Peyer's patch (tissue), 4 donors: ENCODE measurements at regions not wholly inside any gene's neighbourhood (a gene's known extent, or its start where the extent isn't known, plus 50 kb on each side); places are given as distances from the start of the nearest gene placed in this dataset.
A peak's percentile ranks its signal among the peaks of the same experiment; 100 is the strongest.

Source experiments
- POLR2A ChIP-seq, 2 donors: fragments of 450-650 bp; IDR thresholded peaks; one replicate each; pipeline ENCODE4 v1.5.1; 2017; ENCODE audit warnings: antibody characterized with exemption in 2 of 2, mild to moderate bottlenecking in 2 of 2, moderate library complexity in 2 of 2
- TF ChIP-seq, protein P1 (sequence below), 6 experiments: fragments of 450-650 bp in 4 of 6; fragments of 200-600 bp in 2 of 6; sonication (generic) in 1 of 6; IDR thresholded peaks; one replicate each; pipeline ENCODE4 v1.5.1; 2017 to 2019; ENCODE audit warnings: antibody characterized with exemption in 6 of 6, mild to moderate bottlenecking in 3 of 6, moderate library complexity in 1 of 6

DNA sequence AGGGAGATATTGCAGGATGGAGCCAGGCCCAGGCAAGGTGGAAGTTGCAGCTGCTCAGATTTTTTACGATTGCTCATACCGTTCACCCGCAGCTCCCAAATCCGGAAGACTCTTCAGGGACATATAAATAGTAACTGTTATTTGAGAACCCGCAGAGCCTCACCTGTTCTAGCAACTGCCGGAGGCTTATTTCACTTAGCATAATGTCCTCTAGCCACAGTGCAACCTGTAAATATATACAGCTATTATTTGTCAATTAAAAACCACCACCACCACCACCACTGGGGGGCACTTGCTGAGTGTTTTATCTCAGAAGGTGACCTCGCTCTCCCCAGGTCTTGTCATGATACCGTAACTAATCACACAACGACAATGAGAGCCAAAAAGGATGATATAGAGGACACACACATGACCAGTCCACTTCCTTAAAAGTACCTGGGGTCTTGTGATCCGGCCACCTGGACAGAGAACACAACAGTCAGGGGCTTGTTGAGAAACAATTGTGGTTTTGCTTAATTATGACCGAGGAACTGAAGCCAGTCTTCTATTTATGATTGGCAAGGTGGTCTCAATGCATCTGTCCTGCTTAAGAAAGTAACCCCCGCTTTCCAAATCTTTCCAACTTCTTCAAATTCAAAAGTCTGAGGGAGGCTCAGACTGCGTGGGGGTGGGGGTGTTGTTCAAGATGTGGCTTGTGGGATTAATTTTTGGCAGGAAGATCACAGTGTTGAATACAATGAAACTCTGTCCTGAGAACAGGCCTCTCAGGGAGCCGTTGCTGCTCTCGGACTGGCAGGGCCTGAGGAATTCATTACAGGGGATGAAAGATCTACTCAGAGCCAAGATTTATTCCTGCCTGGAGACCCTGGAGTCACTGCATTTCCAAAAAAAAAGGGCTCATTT is 72.3 kb upstream of the PRNP start:
- TF ChIP-seq, protein P1, sequence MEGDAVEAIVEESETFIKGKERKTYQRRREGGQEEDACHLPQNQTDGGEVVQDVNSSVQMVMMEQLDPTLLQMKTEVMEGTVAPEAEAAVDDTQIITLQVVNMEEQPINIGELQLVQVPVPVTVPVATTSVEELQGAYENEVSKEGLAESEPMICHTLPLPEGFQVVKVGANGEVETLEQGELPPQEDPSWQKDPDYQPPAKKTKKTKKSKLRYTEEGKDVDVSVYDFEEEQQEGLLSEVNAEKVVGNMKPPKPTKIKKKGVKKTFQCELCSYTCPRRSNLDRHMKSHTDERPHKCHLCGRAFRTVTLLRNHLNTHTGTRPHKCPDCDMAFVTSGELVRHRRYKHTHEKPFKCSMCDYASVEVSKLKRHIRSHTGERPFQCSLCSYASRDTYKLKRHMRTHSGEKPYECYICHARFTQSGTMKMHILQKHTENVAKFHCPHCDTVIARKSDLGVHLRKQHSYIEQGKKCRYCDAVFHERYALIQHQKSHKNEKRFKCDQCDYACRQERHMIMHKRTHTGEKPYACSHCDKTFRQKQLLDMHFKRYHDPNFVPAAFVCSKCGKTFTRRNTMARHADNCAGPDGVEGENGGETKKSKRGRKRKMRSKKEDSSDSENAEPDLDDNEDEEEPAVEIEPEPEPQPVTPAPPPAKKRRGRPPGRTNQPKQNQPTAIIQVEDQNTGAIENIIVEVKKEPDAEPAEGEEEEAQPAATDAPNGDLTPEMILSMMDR (IDR thresholded peaks at IDR 0.05): peak in 5 of 6 experiments; percentile 25 to 70 (median 50)
- TF ChIP-seq POLR2A (IDR thresholded peaks at IDR 0.05): no peak
